Memory B cell (primary cell): ENCODE measurements at regions not wholly inside any gene's neighbourhood (a gene's known extent, or its start where the extent isn't known, plus 50 kb on each side); places are given as distances from the start of the nearest gene placed in this dataset.

Experiments
- ATAC-seq: fragments of 150-1000 bp; cut with Tn5 transposase; 2 replicates; pipeline ENCODE4 v1.10.0; 2021; ENCODE audit warnings: low read depth, mild to moderate bottlenecking, moderate library complexity
- DNase-seq, 2 donors: peaks; one replicate each; pipeline ENCODE4 v3.0.0; 2022; ENCODE audit warnings: low spot score in 2 of 2
- H3K27ac Mint-ChIP-seq: one replicate; pipeline ENCODE4 v1.8.0; 2022; ENCODE audit warnings: mild to moderate bottlenecking, moderate library complexity, mixed read lengths
- H3K27me3 Mint-ChIP-seq: one replicate; pipeline ENCODE4 v1.8.0; 2022; ENCODE audit warnings: mixed read lengths
- H3K36me3 Mint-ChIP-seq: one replicate; pipeline ENCODE4 v1.8.0; 2022; ENCODE audit warnings: mild to moderate bottlenecking, mixed read lengths
- H3K4me1 Mint-ChIP-seq: one replicate; pipeline ENCODE4 v1.8.0; 2022; ENCODE audit warnings: mixed read lengths
- H3K4me3 Mint-ChIP-seq: one replicate; pipeline ENCODE4 v1.8.0; 2022; ENCODE audit warnings: mild to moderate bottlenecking, moderate library complexity, mixed read lengths
- H3K9me3 Mint-ChIP-seq: one replicate; pipeline ENCODE4 v1.8.0; 2022; ENCODE audit warnings: mixed read lengths

- no peak for DNase-seq
- Mint-ChIP-seq H3K27me3 (no peaks in the 10 kb centered on the region), H3K4me1 (no peaks in the 10 kb centered on the region), H3K36me3 (no peaks in the 10 kb centered on the region), H3K4me3 (no peak overlapping the region), H3K27ac (no peak overlapping the region), H3K9me3 (peaks cover 3% of the 10 kb centered on the region)
- ATAC-seq = no peak
Measured at GRCh38 chr13:104376588-104376987, 1310.4 kb upstream of the SLC10A2 start.

- DNase-seq = no peak
Measured at GRCh38 chr13:104375614-104376013, 1309.4 kb upstream of the SLC10A2 start.

GRCh38 chr13:104372095-104372655, 1306.0 kb upstream of the SLC10A2 start:
- Mint-ChIP-seq H3K4me3 (no peak overlapping the region), H3K27me3 (no peaks in the 10 kb centered on the region), H3K36me3 (no peaks in the 10 kb centered on the region), H3K27ac (no peak overlapping the region), H3K9me3 (no peaks in the 10 kb centered on the region), H3K4me1 (no peaks in the 10 kb centered on the region)
- DNase-seq = no peak
- ATAC-seq = no peak

More at GRCh38 chr13:104375614-104376013, 1309.4 kb upstream of the SLC10A2 start:
- Mint-ChIP-seq H3K4me1 (no peaks in the 10 kb centered on the region), H3K4me3 (no peak overlapping the region), H3K36me3 (no peaks in the 10 kb centered on the region), H3K27me3 (no peaks in the 10 kb centered on the region), H3K27ac (no peak overlapping the region), H3K9me3 (peaks cover 3% of the 10 kb centered on the region)
- no peak for ATAC-seq

- DNase-seq (no peak), ATAC-seq (no peak)
- Mint-ChIP-seq H3K27ac (no peak overlapping the region), H3K36me3 (no peaks in the 10 kb centered on the region), H3K27me3 (no peaks in the 10 kb centered on the region), H3K9me3 (peaks cover 1% of the 10 kb centered on the region), H3K4me3 (no peak overlapping the region), H3K4me1 (no peaks in the 10 kb centered on the region)
Measured at GRCh38 chr13:104365430-104365829, 1299.2 kb upstream of the SLC10A2 start.

- H3K27me3 Mint-ChIP-seq = no peaks in the 10 kb centered on the region
- no peak for DNase-seq
- H3K36me3 Mint-ChIP-seq = no peaks in the 10 kb centered on the region
- H3K9me3 Mint-ChIP-seq = peaks cover 6% of the 10 kb centered on the region
- ATAC-seq = no peak
- no peaks in the 10 kb centered on the region for H3K4me1 Mint-ChIP-seq
- no peak overlapping the region for H3K27ac Mint-ChIP-seq
- H3K4me3 Mint-ChIP-seq = no peak overlapping the region
Measured at GRCh38 chr13:104357672-104358354, 1291.6 kb upstream of the SLC10A2 start.

GRCh38 chr13:104357174-104357573, 1291.0 kb upstream of the SLC10A2 start:
- H3K4me3 Mint-ChIP-seq = no peak overlapping the region
- no peak for DNase-seq
- no peak for ATAC-seq
- peaks cover 9% of the 10 kb centered on the region for H3K9me3 Mint-ChIP-seq
- H3K27ac Mint-ChIP-seq = no peak overlapping the region
- H3K27me3 Mint-ChIP-seq = no peaks in the 10 kb centered on the region
- no peaks in the 10 kb centered on the region for H3K36me3 Mint-ChIP-seq
- no peaks in the 10 kb centered on the region for H3K4me1 Mint-ChIP-seq

GRCh38 chr13:104355041-104355670, 1288.9 kb upstream of the SLC10A2 start:
- Mint-ChIP-seq H3K4me1 (no peaks in the 10 kb centered on the region), H3K9me3 (peaks cover 9% of the 10 kb centered on the region), H3K27me3 (no peaks in the 10 kb centered on the region), H3K4me3 (no peak overlapping the region), H3K36me3 (no peaks in the 10 kb centered on the region), H3K27ac (no peak overlapping the region)
- DNase-seq (no peak), ATAC-seq (no peak)

GRCh38 chr13:104327211-104327610, 1261.0 kb upstream of the SLC10A2 start:
- no peak overlapping the region for H3K4me3 Mint-ChIP-seq
- DNase-seq = no peak
- H3K27me3 Mint-ChIP-seq = no peaks in the 10 kb centered on the region
- no peak overlapping the region for H3K27ac Mint-ChIP-seq
- ATAC-seq = no peak
- no peaks in the 10 kb centered on the region for H3K36me3 Mint-ChIP-seq
- no peaks in the 10 kb centered on the region for H3K4me1 Mint-ChIP-seq
- H3K9me3 Mint-ChIP-seq = peaks cover 10% of the 10 kb centered on the region

- H3K4me3 Mint-ChIP-seq = no peak overlapping the region
- DNase-seq = no peak
- no peaks in the 10 kb centered on the region for H3K4me1 Mint-ChIP-seq
- H3K36me3 Mint-ChIP-seq = no peaks in the 10 kb centered on the region
- H3K27me3 Mint-ChIP-seq = no peaks in the 10 kb centered on the region
- ATAC-seq = no peak
- H3K9me3 Mint-ChIP-seq = peaks cover 9% of the 10 kb centered on the region
- no peak overlapping the region for H3K27ac Mint-ChIP-seq
Measured at GRCh38 chr13:104326523-104326922, 1260.3 kb upstream of the SLC10A2 start.

- no peak overlapping the region for H3K4me3 Mint-ChIP-seq
- H3K27ac Mint-ChIP-seq = no peak overlapping the region
- no peak for ATAC-seq
- H3K36me3 Mint-ChIP-seq = no peaks in the 10 kb centered on the region
- H3K27me3 Mint-ChIP-seq = no peaks in the 10 kb centered on the region
- no peak for DNase-seq
- peaks cover 2% of the 10 kb centered on the region for H3K9me3 Mint-ChIP-seq
- H3K4me1 Mint-ChIP-seq = no peaks in the 10 kb centered on the region
Measured at GRCh38 chr13:104321756-104322155, 1255.5 kb upstream of the SLC10A2 start.

GRCh38 chr13:104320446-104320845, 1254.2 kb upstream of the SLC10A2 start:
- Mint-ChIP-seq H3K4me3 (no peak overlapping the region), H3K27ac (no peak overlapping the region), H3K4me1 (no peaks in the 10 kb centered on the region), H3K36me3 (no peaks in the 10 kb centered on the region), H3K27me3 (no peaks in the 10 kb centered on the region), H3K9me3 (peaks cover 2% of the 10 kb centered on the region)
- ATAC-seq = no peak
- no peak for DNase-seq

- Mint-ChIP-seq H3K27ac (no peak overlapping the region), H3K4me1 (no peaks in the 10 kb centered on the region), H3K4me3 (no peak overlapping the region), H3K9me3 (peaks cover under 1% of the 10 kb centered on the region), H3K27me3 (no peaks in the 10 kb centered on the region), H3K36me3 (no peaks in the 10 kb centered on the region)
- ATAC-seq (no peak), DNase-seq (no peak)
Measured at GRCh38 chr13:104318121-104318520, 1251.9 kb upstream of the SLC10A2 start.

GRCh38 chr13:104315606-104316005, 1249.4 kb upstream of the SLC10A2 start:
- no peak for DNase-seq
- Mint-ChIP-seq H3K27ac (no peak overlapping the region), H3K36me3 (no peaks in the 10 kb centered on the region), H3K27me3 (no peaks in the 10 kb centered on the region), H3K9me3 (peaks cover 2% of the 10 kb centered on the region), H3K4me3 (no peak overlapping the region), H3K4me1 (no peaks in the 10 kb centered on the region)
- no peak for ATAC-seq

GRCh38 chr13:104314926-104315535, 1248.8 kb upstream of the SLC10A2 start:
- Mint-ChIP-seq H3K4me3 (no peak overlapping the region), H3K36me3 (no peaks in the 10 kb centered on the region), H3K9me3 (peaks cover 2% of the 10 kb centered on the region), H3K27ac (no peak overlapping the region), H3K4me1 (no peaks in the 10 kb centered on the region), H3K27me3 (no peaks in the 10 kb centered on the region)
- DNase-seq (no peak), ATAC-seq (no peak)
